ENCODE measurements at regions not wholly inside any gene's neighbourhood (a gene's known extent, or its start where the extent isn't known, plus 50 kb on each side); places are given as distances from the start of the nearest gene placed in this dataset.

DNA sequence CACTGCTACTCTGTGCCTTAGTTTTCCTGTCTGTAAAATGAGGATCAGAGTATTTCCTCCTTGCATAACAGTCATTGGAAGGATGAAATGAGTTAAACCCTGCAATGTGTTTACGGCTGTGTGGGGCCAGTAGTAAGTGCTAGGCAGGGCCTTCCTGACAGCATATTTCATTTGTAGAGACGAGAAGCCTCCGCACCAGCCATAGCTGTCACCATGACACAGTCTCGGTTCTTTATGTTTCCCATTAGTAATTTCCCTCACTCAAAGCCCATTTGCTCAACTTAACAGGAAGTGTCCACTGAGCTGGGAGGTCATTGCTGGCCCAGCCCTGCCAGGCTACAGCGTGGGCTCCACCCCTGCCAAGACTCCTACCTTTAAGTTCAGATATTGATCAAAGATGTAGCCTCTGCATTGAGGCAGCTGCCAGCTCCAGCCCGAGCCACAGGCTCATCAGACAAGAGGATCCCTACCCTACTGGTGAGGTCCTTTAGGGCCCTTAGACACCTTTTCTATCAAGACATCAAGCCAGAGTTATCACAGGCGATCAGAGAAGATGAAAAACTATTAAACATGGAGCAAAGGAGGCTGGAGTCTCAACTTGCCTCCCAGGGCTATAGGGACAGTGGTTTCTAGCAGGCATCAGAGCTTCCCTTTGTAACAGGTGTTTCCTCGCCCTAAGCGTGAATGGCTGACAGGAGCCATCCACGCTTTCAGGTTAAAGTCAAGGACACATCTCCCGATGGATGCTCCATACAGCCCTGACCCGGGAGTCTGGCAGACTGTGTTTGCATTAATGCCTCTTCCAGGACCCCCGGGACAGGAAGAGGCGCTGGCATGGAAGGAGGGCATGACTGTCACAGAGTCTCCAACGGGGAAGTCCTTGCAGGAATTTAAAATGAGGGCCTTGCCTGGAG, 251.7 kb downstream of the NDUFA10 start:
- Histone ChIP-seq H3K9ac (ENCODE audit: low read length) (no peak overlapping the region), H3K4me1 (ENCODE audit: control insufficient read depth, insufficient read depth, low read length) (no peaks in the 10 kb centered on the region), H3K9me3 (ENCODE audit: control insufficient read depth, low read length) (no peaks in the 10 kb centered on the region), H3K36me3 (ENCODE audit: control insufficient read depth, insufficient read depth, low read length) (no peaks in the 10 kb centered on the region), H3K27me3 (ENCODE audit: control insufficient read depth, insufficient read depth, low read length) (no peaks in the 10 kb centered on the region), H3K4me3 (ENCODE audit: low read length) (no peak overlapping the region)

DNA sequence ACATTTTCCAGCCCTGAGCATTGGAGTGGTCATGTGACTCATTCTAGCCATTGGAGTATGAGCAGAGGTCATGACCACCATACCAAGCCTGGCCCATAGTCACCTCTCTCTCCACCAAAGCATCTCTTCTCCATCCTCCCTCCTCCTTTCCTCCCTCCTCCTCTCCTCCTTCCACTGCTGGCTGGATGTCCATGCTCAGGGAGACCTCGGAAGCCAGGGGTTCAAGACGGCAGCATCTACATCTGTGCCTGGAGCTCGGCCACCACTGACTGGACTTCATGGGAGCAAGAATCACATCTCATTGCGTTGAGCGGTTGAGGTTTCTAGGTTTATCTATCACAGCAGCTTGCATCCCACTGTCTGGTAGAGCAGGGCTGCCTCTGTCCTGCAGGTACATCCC, 252.4 kb downstream of the NDUFA10 start:
- no peak overlapping the region for H3K9ac ChIP-seq (ENCODE audit: low read length)
- no peaks in the 10 kb centered on the region for H3K4me1 ChIP-seq (ENCODE audit: control insufficient read depth, insufficient read depth, low read length)
- H3K36me3 ChIP-seq (ENCODE audit: control insufficient read depth, insufficient read depth, low read length) = no peaks in the 10 kb centered on the region
- no peaks in the 10 kb centered on the region for H3K9me3 ChIP-seq (ENCODE audit: control insufficient read depth, low read length)
- H3K4me3 ChIP-seq (ENCODE audit: low read length) = no peak overlapping the region
- no peaks in the 10 kb centered on the region for H3K27me3 ChIP-seq (ENCODE audit: control insufficient read depth, insufficient read depth, low read length)

DNA sequence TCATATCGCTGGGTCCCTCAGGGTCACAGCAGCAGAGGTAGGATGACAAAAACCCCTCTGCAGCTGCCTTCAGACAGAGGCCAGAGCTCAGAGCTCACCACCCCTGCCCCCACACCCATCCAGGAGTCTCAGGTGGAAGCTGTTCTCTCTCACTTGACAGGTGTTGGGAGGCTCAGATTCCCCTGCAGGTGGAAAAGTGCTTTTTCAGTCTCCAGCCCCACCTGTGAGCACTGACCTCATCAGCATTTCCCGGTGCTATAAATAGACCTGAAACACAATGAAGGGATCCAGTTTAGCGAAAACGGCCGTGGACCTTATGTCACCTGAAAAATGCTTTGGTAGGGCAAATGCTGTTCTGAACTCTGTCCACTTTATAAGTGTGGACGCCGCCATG, 254.9 kb downstream of the NDUFA10 start:
- Histone ChIP-seq H3K9me3 (ENCODE audit: control insufficient read depth, low read length) (no peaks in the 10 kb centered on the region), H3K36me3 (ENCODE audit: control insufficient read depth, insufficient read depth, low read length) (no peaks in the 10 kb centered on the region), H3K4me3 (ENCODE audit: low read length) (no peak overlapping the region), H3K4me1 (ENCODE audit: control insufficient read depth, insufficient read depth, low read length) (no peaks in the 10 kb centered on the region), H3K27me3 (ENCODE audit: control insufficient read depth, insufficient read depth, low read length) (no peaks in the 10 kb centered on the region), H3K9ac (ENCODE audit: low read length) (no peak overlapping the region)

DNA sequence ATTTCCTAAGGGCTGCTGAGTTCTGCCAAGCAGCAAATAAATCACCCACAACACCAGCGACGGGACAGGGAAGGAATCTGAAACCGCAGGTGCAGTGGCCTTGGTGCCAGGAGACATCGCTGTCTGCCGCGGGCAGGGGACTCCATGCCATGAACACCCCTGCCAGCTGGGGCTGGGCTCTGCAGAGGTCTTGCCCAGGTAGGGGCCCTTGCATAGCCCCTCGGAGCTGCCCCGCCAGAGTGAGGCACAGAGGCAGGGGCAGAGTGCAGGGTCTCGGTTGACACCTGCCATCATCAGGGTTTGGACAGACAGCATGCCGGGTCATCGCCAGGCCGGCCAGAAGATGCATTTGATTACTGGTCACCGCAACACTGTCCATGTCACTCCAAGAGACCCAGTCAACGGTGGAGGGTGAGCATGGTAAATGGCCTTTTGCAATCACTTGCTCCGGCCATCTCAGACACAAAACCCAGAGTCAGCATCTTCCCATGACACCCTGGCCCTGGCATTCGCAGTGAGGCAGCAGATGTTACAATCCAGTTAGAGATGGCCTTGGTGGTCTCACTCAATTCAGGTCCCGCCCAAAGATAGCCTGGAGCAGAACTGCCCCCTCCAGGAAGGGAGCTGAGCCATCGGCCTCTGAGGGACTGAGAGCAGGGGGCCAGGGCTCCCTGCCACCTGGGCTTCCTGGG, 255.4 kb downstream of the NDUFA10 start:
- H3K36me3 ChIP-seq (ENCODE audit: control insufficient read depth, insufficient read depth, low read length) = no peaks in the 10 kb centered on the region
- H3K27me3 ChIP-seq (ENCODE audit: control insufficient read depth, insufficient read depth, low read length) = no peaks in the 10 kb centered on the region
- H3K4me3 ChIP-seq (ENCODE audit: low read length) = no peak overlapping the region
- no peak overlapping the region for H3K9ac ChIP-seq (ENCODE audit: low read length)
- no peaks in the 10 kb centered on the region for H3K4me1 ChIP-seq (ENCODE audit: control insufficient read depth, insufficient read depth, low read length)
- no peaks in the 10 kb centered on the region for H3K9me3 ChIP-seq (ENCODE audit: control insufficient read depth, low read length)

DNA sequence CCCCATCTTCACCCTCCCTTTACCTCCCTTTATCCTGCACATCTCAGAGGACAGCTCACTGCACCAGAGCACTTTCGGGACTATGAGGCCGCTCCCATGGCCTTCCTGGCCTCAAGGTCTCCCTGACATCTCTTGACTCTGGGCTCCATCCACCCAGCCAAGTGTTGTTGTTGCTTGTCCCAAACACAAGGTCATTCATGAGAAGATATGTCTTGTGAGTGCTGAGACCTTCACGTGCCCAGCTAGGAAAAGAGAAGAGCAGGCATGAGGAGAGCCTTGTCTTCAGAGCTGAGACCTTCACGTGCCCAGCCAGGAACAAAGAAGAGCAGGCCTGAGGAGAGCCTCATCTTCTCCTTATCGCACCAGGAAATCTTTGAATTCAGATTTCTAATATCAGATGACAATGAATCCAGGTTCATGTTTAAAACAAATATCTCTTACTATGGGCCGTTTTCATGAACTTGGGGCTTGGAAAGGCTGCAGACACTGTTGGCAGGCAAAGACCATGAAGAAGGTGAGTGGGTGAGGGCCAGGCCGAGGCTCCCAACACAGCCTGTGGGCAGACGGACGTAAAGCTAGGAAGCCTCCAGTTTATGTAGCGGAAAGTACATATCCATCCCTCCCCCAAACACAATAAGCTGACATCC, 256.1 kb downstream of the NDUFA10 start:
- no peak overlapping the region for H3K4me3 ChIP-seq (ENCODE audit: low read length)
- no peaks in the 10 kb centered on the region for H3K4me1 ChIP-seq (ENCODE audit: control insufficient read depth, insufficient read depth, low read length)
- H3K27me3 ChIP-seq (ENCODE audit: control insufficient read depth, insufficient read depth, low read length) = no peaks in the 10 kb centered on the region
- no peaks in the 10 kb centered on the region for H3K9me3 ChIP-seq (ENCODE audit: control insufficient read depth, low read length)
- H3K36me3 ChIP-seq (ENCODE audit: control insufficient read depth, insufficient read depth, low read length) = no peaks in the 10 kb centered on the region
- H3K9ac ChIP-seq (ENCODE audit: low read length) = no peak overlapping the region

DNA sequence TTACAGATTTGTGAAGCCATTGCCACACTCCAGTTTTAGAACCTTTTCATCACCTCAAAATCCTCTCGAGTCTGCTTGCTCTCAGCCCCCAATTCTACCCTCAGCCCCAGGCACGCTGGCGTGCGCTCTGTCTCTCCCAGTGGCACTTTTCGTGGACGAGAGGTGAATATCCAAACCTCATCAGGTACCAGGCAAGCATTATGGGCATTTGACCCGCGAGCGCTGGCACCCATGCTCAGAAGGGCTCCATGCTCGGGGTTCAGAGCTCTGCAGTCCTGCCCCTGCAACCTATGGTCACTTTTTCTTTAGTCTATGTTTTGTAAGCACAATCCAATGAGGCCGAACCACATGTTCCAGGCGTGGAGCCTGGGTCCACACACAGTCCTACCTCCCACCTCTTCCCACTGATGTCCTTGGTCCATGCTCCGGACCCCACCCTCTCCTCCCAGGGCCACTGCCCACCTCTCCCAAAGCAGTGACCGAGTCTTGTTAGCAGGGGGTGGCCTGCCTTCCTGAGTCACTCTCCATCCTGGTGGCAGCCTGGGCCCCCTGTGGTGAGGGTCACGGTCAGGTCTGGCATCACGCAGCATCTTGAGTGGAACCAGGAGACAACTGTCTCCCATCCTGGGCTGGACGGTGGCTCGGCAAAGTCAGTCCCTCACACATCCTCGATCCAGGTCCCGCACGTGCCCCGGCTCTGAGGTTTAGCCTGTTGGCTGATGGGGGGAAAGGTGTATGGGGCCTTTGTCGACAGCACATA, 256.9 kb downstream of the NDUFA10 start:
- Histone ChIP-seq H3K36me3 (ENCODE audit: control insufficient read depth, insufficient read depth, low read length) (no peaks in the 10 kb centered on the region), H3K27me3 (ENCODE audit: control insufficient read depth, insufficient read depth, low read length) (no peaks in the 10 kb centered on the region), H3K4me3 (ENCODE audit: low read length) (no peak overlapping the region)

DNA sequence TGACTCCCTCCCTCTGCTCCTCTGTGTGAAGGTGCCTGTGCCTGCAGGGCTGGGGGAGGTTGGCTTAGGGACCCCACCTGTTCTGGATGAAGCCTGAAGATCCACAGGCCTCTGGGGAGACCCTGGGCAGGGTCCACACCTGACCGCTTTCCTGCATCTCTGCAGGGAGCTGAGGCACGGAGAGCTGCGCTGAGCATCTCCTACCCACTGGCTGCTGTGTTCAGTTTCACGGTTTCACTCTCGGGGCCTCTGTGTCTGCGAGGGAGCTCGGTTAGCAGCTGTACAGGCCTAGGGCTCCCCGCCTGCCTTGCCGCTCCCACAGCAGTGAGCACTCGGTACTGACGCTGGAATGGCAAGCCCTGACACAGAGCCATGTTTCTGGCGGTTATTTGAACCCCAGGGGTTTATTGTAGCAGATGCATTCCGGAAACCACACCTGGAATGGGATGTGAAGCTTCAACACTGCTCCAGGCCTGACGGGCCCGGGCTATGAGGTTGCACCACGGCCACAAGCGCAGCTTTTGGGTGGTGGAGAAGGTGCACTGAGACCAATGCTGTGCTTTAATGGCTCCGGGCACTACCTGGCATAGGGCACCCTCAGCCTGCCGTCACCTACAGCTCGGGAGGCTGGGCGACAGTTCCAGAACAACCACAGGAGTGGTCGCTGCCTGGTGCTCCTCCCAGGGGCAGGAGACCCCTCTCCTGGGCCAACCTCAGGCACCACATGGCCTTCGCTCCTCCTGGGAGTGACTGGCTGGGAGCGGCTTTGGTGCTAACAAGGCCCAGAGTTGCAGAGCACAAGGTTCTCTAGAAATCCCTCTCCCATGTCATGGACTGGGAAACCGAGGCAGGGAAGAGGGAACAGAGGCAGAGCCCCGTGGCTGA, 257.9 kb downstream of the NDUFA10 start:
- Histone ChIP-seq H3K4me3 (ENCODE audit: low read length) (no peak overlapping the region), H3K9ac (ENCODE audit: low read length) (no peak overlapping the region), H3K27me3 (ENCODE audit: control insufficient read depth, insufficient read depth, low read length) (no peaks in the 10 kb centered on the region), H3K9me3 (ENCODE audit: control insufficient read depth, low read length) (no peaks in the 10 kb centered on the region), H3K36me3 (ENCODE audit: control insufficient read depth, insufficient read depth, low read length) (no peaks in the 10 kb centered on the region), H3K4me1 (ENCODE audit: control insufficient read depth, insufficient read depth, low read length) (no peaks in the 10 kb centered on the region)

More for the DNA sequence above, 256.9 kb downstream of the NDUFA10 start:
- Histone ChIP-seq H3K4me1 (ENCODE audit: control insufficient read depth, insufficient read depth, low read length) (no peaks in the 10 kb centered on the region), H3K9ac (ENCODE audit: low read length) (no peak overlapping the region), H3K9me3 (ENCODE audit: control insufficient read depth, low read length) (no peaks in the 10 kb centered on the region)

DNA sequence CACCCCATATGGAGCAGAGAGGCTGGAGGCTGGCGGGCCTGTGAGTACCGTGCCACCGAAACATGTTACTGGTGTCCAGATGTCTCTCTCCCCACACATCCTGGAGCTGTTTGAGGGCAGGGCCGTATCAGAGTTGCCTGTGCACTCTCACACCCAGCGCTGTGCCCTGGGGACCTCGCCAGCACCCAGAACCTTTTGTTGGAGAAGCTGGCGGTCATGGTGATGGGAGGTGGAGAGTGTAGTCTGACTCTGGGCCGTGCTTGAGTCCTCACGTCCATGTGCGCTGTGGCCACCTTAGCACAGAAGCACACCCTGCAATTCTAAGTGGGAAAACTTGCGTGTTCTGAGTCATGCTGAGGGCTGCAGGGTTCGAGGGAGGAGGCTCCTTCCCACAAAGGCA, 259.2 kb downstream of the NDUFA10 start:
- Histone ChIP-seq H3K36me3 (ENCODE audit: control insufficient read depth, insufficient read depth, low read length) (no peaks in the 10 kb centered on the region), H3K9me3 (ENCODE audit: control insufficient read depth, low read length) (no peaks in the 10 kb centered on the region), H3K9ac (ENCODE audit: low read length) (no peak overlapping the region), H3K4me3 (ENCODE audit: low read length) (no peak overlapping the region), H3K4me1 (ENCODE audit: control insufficient read depth, insufficient read depth, low read length) (no peaks in the 10 kb centered on the region), H3K27me3 (ENCODE audit: control insufficient read depth, insufficient read depth, low read length) (no peaks in the 10 kb centered on the region)

DNA sequence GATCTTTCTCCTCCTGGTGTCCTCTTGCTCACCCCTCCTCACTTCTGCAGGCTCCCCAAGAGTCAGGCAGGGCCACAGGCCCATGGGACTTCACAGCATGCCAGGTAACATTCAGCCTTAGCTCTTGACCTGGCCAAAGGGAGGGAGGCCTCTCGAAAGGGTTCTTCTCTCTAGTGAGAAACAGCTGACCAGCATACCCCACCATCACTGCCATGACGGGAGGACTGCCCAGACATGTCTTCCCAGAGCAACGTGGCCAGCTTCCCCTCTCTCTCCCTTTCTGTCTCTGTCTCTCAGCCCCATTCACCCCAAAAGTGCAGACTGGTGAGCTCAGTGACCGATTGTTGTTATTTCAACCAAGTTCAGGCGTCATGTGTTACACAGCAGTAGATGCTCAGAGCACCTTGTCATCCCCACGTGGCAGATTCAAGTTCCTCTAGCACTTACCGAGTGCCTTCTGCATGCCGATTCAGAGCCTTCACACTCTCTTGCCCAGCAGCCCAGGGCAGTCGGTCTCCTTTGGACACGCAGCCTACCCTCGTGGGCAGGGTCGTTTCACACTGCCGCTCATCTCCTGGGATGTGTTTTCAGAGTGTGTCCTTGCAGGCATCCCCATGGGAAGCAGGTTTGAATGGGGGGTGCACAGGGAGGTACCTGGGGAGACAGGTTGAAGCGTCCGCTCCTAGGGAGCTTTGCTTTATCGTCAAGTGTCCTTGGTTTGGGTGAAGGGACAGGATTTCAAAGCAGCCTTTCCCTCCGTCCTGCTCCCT, 259.9 kb downstream of the NDUFA10 start:
- no peak overlapping the region for H3K9ac ChIP-seq (ENCODE audit: low read length)
- H3K4me3 ChIP-seq (ENCODE audit: low read length) = no peak overlapping the region
- H3K36me3 ChIP-seq (ENCODE audit: control insufficient read depth, insufficient read depth, low read length) = no peaks in the 10 kb centered on the region
- H3K4me1 ChIP-seq (ENCODE audit: control insufficient read depth, insufficient read depth, low read length) = no peaks in the 10 kb centered on the region
- no peaks in the 10 kb centered on the region for H3K9me3 ChIP-seq (ENCODE audit: control insufficient read depth, low read length)
- H3K27me3 ChIP-seq (ENCODE audit: control insufficient read depth, insufficient read depth, low read length) = no peaks in the 10 kb centered on the region

DNA sequence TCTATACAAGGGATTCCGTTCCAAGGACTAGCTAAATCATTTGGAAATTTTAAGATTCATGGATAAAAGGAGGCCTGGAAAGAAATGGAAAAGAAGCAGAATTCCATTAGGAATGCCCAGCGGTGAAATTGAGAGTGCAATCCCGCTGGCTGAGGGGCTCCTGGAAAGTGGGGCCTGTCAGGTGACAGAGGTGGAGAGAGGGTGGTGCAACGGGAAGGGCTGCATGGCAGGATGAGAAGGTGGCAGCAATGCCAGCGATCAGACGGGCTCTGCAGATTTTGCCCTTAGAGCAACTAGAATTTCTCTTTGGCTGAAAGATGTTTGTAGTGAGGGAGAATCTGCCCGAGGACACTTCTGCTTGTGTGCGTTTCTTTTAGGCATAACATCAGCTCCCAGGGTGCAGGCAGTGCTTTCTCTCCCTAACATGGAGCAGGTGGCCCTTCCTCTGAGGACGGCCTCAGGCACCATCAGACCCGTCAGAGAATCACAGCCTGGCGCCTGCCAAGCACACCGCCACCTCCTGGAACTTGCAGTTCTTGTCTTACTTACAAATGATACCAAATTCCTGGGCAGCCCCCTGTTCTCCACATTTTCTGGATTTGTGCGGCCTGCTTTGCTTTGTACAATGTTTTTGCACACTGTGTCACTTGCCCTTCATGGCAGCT, 261.6 kb downstream of the NDUFA10 start:
- Histone ChIP-seq H3K9ac (ENCODE audit: low read length) (no peak overlapping the region), H3K36me3 (ENCODE audit: control insufficient read depth, insufficient read depth, low read length) (no peaks in the 10 kb centered on the region), H3K9me3 (ENCODE audit: control insufficient read depth, low read length) (no peaks in the 10 kb centered on the region), H3K27me3 (ENCODE audit: control insufficient read depth, insufficient read depth, low read length) (peaks cover 2% of the 10 kb centered on the region), H3K4me1 (ENCODE audit: control insufficient read depth, insufficient read depth, low read length) (no peaks in the 10 kb centered on the region), H3K4me3 (ENCODE audit: low read length) (no peak overlapping the region)
